Skeletal muscle tissue (tissue), 3 donors: ENCODE measurements at regions not wholly inside any gene's neighbourhood (a gene's known extent, or its start where the extent isn't known, plus 50 kb on each side); places are given as distances from the start of the nearest gene placed in this dataset.

Source experiments
- H3K27ac ChIP-seq: one replicate; pipeline ENCODE4 v1.7.0; 2013; ENCODE audit warnings: mild to moderate bottlenecking, low read depth, low read length, inconsistent platforms
- H3K27me3 ChIP-seq, 3 donors: one replicate each; pipeline ENCODE4 v1.7.0; 2013; ENCODE audit warnings: low read length in 3 of 3; ENCODE audit not compliant: control insufficient read depth in 3 of 3, insufficient read depth in 3 of 3
- H3K36me3 ChIP-seq, 3 donors: one replicate each; pipeline ENCODE4 v1.7.0; 2013; ENCODE audit warnings: low read length in 3 of 3; ENCODE audit not compliant: control insufficient read depth in 3 of 3, insufficient read depth in 3 of 3
- H3K4me1 ChIP-seq, 3 donors: one replicate each; pipeline ENCODE4 v1.7.0; 2013; ENCODE audit warnings: low read length in 3 of 3, mild to moderate bottlenecking in 3 of 3; ENCODE audit not compliant: control insufficient read depth in 3 of 3, insufficient read depth in 3 of 3
- H3K4me3 ChIP-seq, 3 donors: one replicate each; pipeline ENCODE4 v1.7.0; 2013; ENCODE audit warnings: low read length in 3 of 3
- H3K9ac ChIP-seq, 3 donors: one replicate each; pipeline ENCODE4 v1.7.0; 2013; ENCODE audit warnings: low read length in 3 of 3, mild to moderate bottlenecking in 3 of 3, moderate library complexity in 2 of 3, low read depth in 1 of 3
- H3K9me3 ChIP-seq, 3 donors: one replicate each; pipeline ENCODE4 v1.7.0; 2013; ENCODE audit warnings: low read length in 3 of 3; ENCODE audit not compliant: control insufficient read depth in 3 of 3
- donor health status: Osteomylitis.

DNA sequence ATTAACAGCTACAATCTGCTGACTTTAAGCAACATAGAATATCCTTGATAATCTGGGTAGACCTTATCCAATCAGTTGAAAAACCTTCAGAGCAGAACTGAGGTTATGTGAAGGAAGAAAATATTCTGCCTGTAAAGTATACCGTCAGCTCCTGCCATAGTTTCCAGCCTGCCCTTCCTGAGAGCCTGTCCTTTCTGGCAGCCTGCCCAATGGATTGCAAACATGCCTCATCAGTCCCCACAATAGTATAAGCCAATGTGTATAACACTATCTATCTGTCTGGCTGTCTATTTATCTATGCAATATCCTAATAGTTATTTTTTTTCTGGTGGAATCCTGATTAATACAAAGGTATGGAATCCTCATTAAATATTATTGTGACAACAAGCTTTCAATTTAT is 489.2 kb upstream of the KCND2 start:
- H3K27ac ChIP-seq, result no peak overlapping the region
- no peak overlapping the region for H3K9ac ChIP-seq
- H3K27me3 ChIP-seq, result no peaks in the 10 kb centered on the region
- no peaks in the 10 kb centered on the region for H3K9me3 ChIP-seq
- H3K4me3 ChIP-seq, result no peak overlapping the region
- H3K36me3 ChIP-seq, result no peaks in the 10 kb centered on the region
- no peaks in the 10 kb centered on the region for H3K4me1 ChIP-seq

DNA sequence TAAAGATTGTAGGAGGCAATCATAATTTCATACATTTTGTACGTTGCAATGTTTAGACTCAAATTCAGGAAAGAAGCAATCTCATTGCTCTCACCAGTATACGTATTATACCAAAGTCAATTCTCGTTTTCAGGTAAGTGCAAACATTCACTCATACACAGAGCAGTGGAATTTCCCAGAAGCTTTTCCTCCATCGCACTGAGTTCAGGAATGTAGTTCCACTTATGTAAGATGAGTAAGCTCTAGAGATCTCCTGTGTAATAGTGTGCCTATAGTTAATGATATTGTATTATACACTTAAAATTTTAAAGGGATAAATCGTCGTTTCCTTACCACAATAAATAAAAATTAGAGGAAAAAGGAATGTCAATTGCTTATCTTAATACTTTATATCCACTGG is 470.8 kb upstream of the KCND2 start:
- no peak overlapping the region for H3K9ac ChIP-seq
- H3K36me3 ChIP-seq, result no peaks in the 10 kb centered on the region
- no peaks in the 10 kb centered on the region for H3K9me3 ChIP-seq

DNA sequence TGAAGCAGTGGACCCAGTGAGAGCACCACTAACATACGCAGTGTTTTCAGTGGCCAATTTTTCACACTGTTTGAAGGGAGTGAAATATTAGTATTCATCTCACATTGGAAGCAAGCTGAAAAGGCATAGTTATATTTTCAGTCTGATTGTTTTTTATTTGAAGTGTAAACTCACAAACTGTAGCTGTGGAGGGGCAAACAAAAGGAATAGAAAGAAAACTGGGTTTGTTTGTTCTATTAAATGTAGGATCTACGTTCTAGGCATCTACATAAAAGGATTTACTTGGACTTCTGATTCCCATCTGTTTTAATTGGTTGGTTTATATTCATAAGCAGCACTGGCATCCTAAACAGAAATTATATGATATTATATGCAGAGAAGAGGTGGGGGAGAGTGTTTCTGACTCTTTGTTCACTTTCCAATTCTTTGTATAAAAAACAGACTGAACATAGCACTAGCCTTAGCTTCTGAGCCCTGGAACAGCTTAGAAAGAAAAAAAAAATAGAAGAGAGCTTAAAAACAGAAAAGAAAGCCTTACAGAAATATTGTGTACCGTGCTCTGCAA is 447.8 kb upstream of the KCND2 start:
- no peaks in the 10 kb centered on the region for H3K36me3 ChIP-seq
- H3K4me1 ChIP-seq, result no peaks in the 10 kb centered on the region
- H3K4me3 ChIP-seq, result no peak overlapping the region
- peaks cover 0 to 1% (median under 1%) of the 10 kb centered on the region in 3 donors for H3K9me3 ChIP-seq
- no peaks in the 10 kb centered on the region for H3K27me3 ChIP-seq
- no peak overlapping the region for H3K9ac ChIP-seq
- no peak overlapping the region for H3K27ac ChIP-seq

More for the DNA sequence above, 470.8 kb upstream of the KCND2 start:
- Histone ChIP-seq H3K27ac (no peak overlapping the region), H3K4me1 (no peaks in the 10 kb centered on the region), H3K27me3 (no peaks in the 10 kb centered on the region), H3K4me3 (no peak overlapping the region)

DNA sequence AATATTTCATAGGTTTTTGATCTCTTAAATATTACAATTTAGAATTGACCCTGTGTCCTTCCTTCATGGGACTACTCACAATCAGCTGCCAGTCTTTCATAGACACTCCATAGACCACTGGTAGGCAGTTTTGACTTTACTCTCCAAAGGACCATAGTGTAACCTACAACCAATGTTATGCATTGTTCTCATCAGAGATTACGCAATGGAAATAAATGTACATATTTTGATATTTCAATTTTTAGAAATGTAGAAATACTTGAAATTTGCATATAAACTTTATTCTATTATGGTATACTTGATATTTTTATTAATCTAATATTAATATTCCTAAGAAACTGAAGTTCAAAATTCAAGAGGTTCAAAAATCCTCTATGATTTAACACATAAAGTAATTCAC is 446.4 kb upstream of the KCND2 start:
- no peak overlapping the region for H3K27ac ChIP-seq
- no peak overlapping the region for H3K9ac ChIP-seq
- no peaks in the 10 kb centered on the region for H3K9me3 ChIP-seq
- no peaks in the 10 kb centered on the region for H3K27me3 ChIP-seq
- H3K4me1 ChIP-seq, result no peaks in the 10 kb centered on the region
- no peak overlapping the region for H3K4me3 ChIP-seq
- H3K36me3 ChIP-seq, result no peaks in the 10 kb centered on the region

DNA sequence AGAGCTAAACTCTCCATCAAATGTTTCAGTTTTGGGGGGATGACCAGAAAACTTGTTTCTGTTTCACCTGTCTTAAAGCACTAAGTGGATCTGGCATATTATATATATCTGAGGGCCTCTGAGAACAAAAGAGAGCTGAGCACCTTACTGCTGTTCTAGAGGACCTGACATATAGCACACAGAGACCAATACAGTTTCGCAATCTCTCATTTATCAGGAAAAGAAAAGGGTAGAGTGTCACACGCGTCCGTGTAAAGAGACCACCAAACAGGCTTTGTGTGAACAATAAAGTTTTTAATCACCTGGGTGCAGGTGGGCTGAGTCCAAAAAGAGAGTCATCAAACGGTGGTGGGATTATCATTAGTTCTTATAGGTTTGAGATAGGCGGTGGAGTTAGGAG is 434.5 kb upstream of the KCND2 start:
- H3K4me1 ChIP-seq, result no peaks in the 10 kb centered on the region
- H3K36me3 ChIP-seq, result no peaks in the 10 kb centered on the region
- H3K9ac ChIP-seq, result no peak overlapping the region
- H3K9me3 ChIP-seq, result no peaks in the 10 kb centered on the region
- H3K27me3 ChIP-seq, result no peaks in the 10 kb centered on the region
- H3K4me3 ChIP-seq, result no peak overlapping the region
- no peak overlapping the region for H3K27ac ChIP-seq

DNA sequence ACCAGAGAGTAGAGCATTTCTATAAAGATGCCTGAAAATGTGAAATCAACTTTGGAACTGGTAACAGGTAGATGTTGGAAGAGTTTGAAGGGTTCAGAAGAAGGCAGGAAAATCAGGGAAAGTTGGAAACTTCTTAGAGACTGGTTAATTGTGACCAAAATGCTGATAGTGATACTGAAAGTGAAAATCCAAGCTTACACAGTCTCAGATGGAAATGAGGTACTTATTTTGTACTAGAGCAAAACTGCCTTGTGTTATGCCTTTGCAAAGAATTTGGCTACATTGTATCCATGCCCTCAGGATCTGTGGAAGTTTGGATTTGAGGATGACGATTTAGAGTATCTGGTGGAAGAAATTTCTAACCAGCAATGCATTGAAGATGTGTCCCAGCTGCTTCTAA is 430.6 kb upstream of the KCND2 start:
- Histone ChIP-seq H3K4me1 (no peaks in the 10 kb centered on the region), H3K4me3 (no peak overlapping the region), H3K9me3 (no peaks in the 10 kb centered on the region), H3K9ac (no peak overlapping the region), H3K27me3 (no peaks in the 10 kb centered on the region), H3K27ac (no peak overlapping the region), H3K36me3 (no peaks in the 10 kb centered on the region)

DNA sequence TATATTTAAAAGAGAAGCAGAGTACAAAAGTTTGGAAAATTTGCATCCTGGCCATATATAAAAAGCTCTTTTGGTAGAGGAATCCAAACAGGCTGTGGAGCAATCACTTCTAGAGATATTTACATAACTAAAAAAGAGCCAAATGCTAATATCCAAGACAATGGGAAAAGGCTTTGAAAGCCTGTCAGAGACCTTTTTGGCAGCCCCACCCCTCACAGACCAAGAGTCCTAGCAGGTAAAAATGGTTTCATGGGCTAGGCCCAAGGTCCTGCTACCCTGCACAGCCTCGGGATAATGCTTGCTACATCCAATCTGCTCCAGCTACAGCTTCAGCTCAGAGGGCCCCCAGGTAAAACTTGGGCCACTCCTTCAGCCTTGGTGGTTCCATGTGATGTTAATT is 430.2 kb upstream of the KCND2 start:
- Histone ChIP-seq H3K4me3 (no peak overlapping the region), H3K9ac (no peak overlapping the region), H3K27me3 (no peaks in the 10 kb centered on the region), H3K36me3 (no peaks in the 10 kb centered on the region), H3K9me3 (no peaks in the 10 kb centered on the region), H3K4me1 (no peaks in the 10 kb centered on the region), H3K27ac (no peak overlapping the region)

DNA sequence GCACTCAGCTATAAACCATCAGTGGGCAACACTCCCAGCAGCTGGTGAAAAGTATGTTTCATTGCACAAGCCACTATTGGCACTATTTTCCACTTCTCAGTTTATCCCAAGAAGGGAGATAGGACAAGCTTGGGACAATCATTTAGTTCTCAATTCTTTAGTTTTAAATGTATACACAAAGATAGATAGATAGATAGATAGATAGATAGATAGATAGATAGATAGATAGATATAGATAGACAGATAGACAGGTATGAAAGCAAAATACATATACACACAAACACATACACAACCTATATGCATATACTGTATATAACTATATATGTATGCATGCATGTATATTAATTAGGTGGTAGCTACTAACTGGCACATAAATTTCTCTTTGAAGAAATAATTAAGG is 411.6 kb upstream of the KCND2 start:
- Histone ChIP-seq H3K27me3 (no peaks in the 10 kb centered on the region), H3K4me1 (no peaks in the 10 kb centered on the region), H3K36me3 (no peaks in the 10 kb centered on the region), H3K27ac (no peak overlapping the region), H3K9me3 (no peaks in the 10 kb centered on the region), H3K4me3 (no peak overlapping the region), H3K9ac (no peak overlapping the region)

DNA sequence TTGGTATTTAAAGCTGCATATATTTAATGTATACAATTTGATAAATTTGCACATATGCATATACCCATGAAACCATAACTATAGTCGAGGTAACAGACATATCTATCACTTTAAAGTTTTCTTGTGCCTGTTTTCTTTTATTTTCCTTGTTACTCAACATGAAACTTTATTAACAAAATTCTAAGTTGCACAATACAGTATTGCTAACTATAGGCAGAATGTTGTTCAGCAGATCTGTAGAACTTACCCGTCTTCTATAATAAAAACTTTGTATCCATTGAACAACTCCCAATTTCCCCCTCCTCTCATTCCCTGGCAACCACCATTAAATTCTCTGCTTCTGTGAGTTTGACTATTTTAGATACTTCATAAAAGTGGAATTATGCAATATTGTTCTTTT is 404.6 kb upstream of the KCND2 start:
- Histone ChIP-seq H3K27me3 (no peaks in the 10 kb centered on the region), H3K4me1 (no peaks in the 10 kb centered on the region), H3K4me3 (no peak overlapping the region), H3K9ac (no peak overlapping the region), H3K9me3 (no peaks in the 10 kb centered on the region), H3K36me3 (no peaks in the 10 kb centered on the region), H3K27ac (no peak overlapping the region)

DNA sequence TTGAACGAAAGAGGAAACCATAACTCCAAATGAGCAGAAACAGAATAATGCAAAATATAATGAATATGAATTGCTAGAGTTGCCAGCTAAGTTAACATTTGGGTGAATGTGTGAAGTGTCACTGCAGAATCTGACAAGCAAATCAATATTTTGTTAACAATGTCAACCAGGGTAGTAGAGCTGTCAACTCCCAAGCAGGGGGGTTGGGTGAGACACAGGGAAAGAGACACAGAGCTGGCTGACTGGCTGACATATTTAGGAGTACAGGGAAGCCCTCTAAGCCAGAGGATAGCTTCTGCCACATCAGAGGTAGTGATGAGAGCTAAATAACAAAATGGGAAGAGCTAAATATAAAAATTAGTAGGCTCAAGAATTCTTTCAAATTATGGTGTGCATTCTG is 393.1 kb upstream of the KCND2 start:
- Histone ChIP-seq H3K4me3 (no peak overlapping the region), H3K4me1 (no peaks in the 10 kb centered on the region), H3K27me3 (no peaks in the 10 kb centered on the region), H3K9ac (no peak overlapping the region), H3K9me3 (no peaks in the 10 kb centered on the region), H3K27ac (no peak overlapping the region), H3K36me3 (no peaks in the 10 kb centered on the region)

DNA sequence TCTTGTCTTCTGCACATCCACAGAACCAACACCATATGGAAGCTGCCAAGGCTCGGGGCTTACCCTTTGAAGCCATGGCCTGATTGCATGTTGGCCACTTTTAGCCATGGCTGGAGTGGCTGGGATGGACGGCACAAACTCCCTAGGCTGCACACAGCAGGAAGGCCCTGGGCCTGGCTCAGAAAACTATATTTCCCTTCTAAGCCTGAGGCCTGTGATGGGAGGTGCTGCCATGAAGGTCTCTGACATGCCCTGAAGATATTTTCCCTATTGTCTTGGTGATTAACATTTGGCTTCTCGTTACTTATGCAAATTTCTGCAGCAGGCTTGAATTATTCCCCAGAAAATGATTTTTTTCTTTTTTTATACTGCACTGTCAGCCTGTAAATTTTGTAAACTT is 387.0 kb upstream of the KCND2 start:
- H3K4me1 ChIP-seq, result no peaks in the 10 kb centered on the region
- no peak overlapping the region for H3K9ac ChIP-seq
- H3K27ac ChIP-seq, result no peak overlapping the region
- no peak overlapping the region for H3K4me3 ChIP-seq
- H3K36me3 ChIP-seq, result no peaks in the 10 kb centered on the region
- no peaks in the 10 kb centered on the region for H3K9me3 ChIP-seq
- no peaks in the 10 kb centered on the region for H3K27me3 ChIP-seq
